Neural cell (in vitro differentiated cells): ENCODE measurements at regions not wholly inside any gene's neighbourhood (a gene's known extent, or its start where the extent isn't known, plus 50 kb on each side); places are given as distances from the start of the nearest gene placed in this dataset.

Experiments used
- EP300 ChIP-seq: fragments of 450-650 bp; conservative IDR thresholded peaks from 2 replicates; pipeline ENCODE4 v1.6.1; 2014; ENCODE audit warnings: antibody characterized with exemption, mild to moderate bottlenecking, moderate library complexity; ENCODE audit not compliant: poor library complexity, severe bottlenecking
- EZH2 ChIP-seq: fragments of 200-600, 300-800 bp; shearing (Covaris generic), sonication (generic); IDR thresholded peaks from 2 replicates; pipeline ENCODE4 v1.6.1; 2014; ENCODE audit warnings: antibody characterized with exemption, low read length, borderline replicate concordance, mild to moderate bottlenecking; ENCODE audit not compliant: insufficient read depth, poor library complexity, severe bottlenecking
- MXI1 ChIP-seq: fragments of 450-650 bp; conservative IDR thresholded peaks from 2 replicates; pipeline ENCODE4 v1.6.1; 2014; ENCODE audit warnings: antibody characterized with exemption, mild to moderate bottlenecking; ENCODE audit not compliant: poor library complexity, severe bottlenecking
- TAF1 ChIP-seq: IDR thresholded peaks from 2 replicates; pipeline ENCODE4 v1.6.1; 2012; ENCODE audit warnings: low read depth
- TF ChIP-seq, protein P1 (sequence below): fragments of 450-650 bp; IDR thresholded peaks from 2 replicates; pipeline ENCODE4 v1.5.1; 2014; ENCODE audit warnings: antibody characterized with exemption, mild to moderate bottlenecking, moderate library complexity; ENCODE audit not compliant: poor library complexity, severe bottlenecking
- TF ChIP-seq, protein P2 (sequence below): IDR thresholded peaks from 2 replicates; pipeline ENCODE4 v1.6.1; 2012; ENCODE audit warnings: borderline replicate concordance

DNA sequence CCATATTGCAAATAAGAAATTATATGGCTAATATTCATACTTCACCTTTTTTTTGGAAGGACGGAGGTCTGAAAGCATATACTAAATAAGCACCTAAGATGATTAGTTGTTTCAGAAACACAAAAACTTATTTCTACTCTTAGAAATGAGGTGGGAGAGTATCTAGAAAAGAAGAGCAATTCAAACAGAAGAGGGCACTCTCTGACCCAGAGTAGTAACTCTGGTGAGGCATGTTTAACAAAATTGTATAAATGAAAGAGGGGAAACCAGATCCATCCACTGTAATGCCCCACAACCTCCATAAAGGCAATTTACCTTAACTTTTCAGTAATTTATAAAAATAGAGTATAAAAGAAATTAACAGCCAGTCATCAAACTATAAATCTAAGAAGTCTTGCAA is 669.6 kb upstream of the VRK2 start:
- TF ChIP-seq, protein P1, sequence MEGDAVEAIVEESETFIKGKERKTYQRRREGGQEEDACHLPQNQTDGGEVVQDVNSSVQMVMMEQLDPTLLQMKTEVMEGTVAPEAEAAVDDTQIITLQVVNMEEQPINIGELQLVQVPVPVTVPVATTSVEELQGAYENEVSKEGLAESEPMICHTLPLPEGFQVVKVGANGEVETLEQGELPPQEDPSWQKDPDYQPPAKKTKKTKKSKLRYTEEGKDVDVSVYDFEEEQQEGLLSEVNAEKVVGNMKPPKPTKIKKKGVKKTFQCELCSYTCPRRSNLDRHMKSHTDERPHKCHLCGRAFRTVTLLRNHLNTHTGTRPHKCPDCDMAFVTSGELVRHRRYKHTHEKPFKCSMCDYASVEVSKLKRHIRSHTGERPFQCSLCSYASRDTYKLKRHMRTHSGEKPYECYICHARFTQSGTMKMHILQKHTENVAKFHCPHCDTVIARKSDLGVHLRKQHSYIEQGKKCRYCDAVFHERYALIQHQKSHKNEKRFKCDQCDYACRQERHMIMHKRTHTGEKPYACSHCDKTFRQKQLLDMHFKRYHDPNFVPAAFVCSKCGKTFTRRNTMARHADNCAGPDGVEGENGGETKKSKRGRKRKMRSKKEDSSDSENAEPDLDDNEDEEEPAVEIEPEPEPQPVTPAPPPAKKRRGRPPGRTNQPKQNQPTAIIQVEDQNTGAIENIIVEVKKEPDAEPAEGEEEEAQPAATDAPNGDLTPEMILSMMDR: peak; percentile 44
- no peak for TF ChIP-seq TAF1
- no peak for TF ChIP-seq EZH2
- TF ChIP-seq EP300: no peak
- TF ChIP-seq, protein P2, sequence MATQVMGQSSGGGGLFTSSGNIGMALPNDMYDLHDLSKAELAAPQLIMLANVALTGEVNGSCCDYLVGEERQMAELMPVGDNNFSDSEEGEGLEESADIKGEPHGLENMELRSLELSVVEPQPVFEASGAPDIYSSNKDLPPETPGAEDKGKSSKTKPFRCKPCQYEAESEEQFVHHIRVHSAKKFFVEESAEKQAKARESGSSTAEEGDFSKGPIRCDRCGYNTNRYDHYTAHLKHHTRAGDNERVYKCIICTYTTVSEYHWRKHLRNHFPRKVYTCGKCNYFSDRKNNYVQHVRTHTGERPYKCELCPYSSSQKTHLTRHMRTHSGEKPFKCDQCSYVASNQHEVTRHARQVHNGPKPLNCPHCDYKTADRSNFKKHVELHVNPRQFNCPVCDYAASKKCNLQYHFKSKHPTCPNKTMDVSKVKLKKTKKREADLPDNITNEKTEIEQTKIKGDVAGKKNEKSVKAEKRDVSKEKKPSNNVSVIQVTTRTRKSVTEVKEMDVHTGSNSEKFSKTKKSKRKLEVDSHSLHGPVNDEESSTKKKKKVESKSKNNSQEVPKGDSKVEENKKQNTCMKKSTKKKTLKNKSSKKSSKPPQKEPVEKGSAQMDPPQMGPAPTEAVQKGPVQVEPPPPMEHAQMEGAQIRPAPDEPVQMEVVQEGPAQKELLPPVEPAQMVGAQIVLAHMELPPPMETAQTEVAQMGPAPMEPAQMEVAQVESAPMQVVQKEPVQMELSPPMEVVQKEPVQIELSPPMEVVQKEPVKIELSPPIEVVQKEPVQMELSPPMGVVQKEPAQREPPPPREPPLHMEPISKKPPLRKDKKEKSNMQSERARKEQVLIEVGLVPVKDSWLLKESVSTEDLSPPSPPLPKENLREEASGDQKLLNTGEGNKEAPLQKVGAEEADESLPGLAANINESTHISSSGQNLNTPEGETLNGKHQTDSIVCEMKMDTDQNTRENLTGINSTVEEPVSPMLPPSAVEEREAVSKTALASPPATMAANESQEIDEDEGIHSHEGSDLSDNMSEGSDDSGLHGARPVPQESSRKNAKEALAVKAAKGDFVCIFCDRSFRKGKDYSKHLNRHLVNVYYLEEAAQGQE: no peak
- TF ChIP-seq MXI1: no peak
